Activated T-helper 1 cell treated with anti-CD3 and anti-CD28 coated beads, Interleukin-12 subunit alpha, Interleukin-12 subunit beta, Interleukin-2, Interleukin-4 antibody, amounts not matched to agents 30 ng/mL and 10 ng/mL and 1 ng/mL, durations not matched to agents 14 hours and 24 hours and 36 hours (primary cell): ENCODE measurements at regions not wholly inside any gene's neighbourhood (a gene's known extent, or its start where the extent isn't known, plus 50 kb on each side); places are given as distances from the start of the nearest gene placed in this dataset.

Experiments
- DNase-seq: peaks from one replicate; pipeline ENCODE4 v3.0.0; 2021; ENCODE audit warnings: low spot score
- H3K27ac Mint-ChIP-seq: one replicate; pipeline ENCODE4 v1.8.0; 2021; ENCODE audit warnings: mild to moderate bottlenecking, mixed read lengths
- H3K27me3 Mint-ChIP-seq: one replicate; pipeline ENCODE4 v1.8.0; 2022; ENCODE audit warnings: mild to moderate bottlenecking, moderate library complexity, mixed read lengths; ENCODE audit not compliant: insufficient read depth
- H3K36me3 Mint-ChIP-seq: one replicate; pipeline ENCODE4 v1.8.0; 2021; ENCODE audit warnings: low read depth, mixed read lengths
- H3K4me1 Mint-ChIP-seq: one replicate; pipeline ENCODE4 v1.8.0; 2021; ENCODE audit warnings: low read depth, mixed read lengths
- H3K4me3 Mint-ChIP-seq: one replicate; pipeline ENCODE4 v1.8.0; 2021; ENCODE audit warnings: mild to moderate bottlenecking, moderate library complexity, mixed read lengths
- H3K9me3 Mint-ChIP-seq: one replicate; pipeline ENCODE4 v1.8.0; 2021; ENCODE audit warnings: mixed read lengths
- intact Hi-C: fragments of 100-400 bp; cut with micrococcal nuclease; formaldehyde crosslinking; loops from one replicate; pipeline ENCODE4 v1.15.1; 2024

- intact Hi-C loops, result no loop called here
- no peak overlapping the region for H3K4me3 Mint-ChIP-seq
- DNase-seq, result no peak
- H3K27ac Mint-ChIP-seq, result no peak overlapping the region
- H3K9me3 Mint-ChIP-seq, result no peaks in the 10 kb centered on the region
- no peaks in the 10 kb centered on the region for H3K4me1 Mint-ChIP-seq
- H3K36me3 Mint-ChIP-seq, result no peaks in the 10 kb centered on the region
- no peaks in the 10 kb centered on the region for H3K27me3 Mint-ChIP-seq
Observed at GRCh38 chr18:24545651-24546050, 85.2 kb downstream of the HRH4 start.

GRCh38 chr18:24546307-24546706 lies 85.9 kb downstream of the HRH4 start:
- intact Hi-C loops, result no loop called here
- DNase-seq, result no peak
- Mint-ChIP-seq H3K4me1 (no peaks in the 10 kb centered on the region), H3K9me3 (no peaks in the 10 kb centered on the region), H3K36me3 (no peaks in the 10 kb centered on the region), H3K27ac (no peak overlapping the region), H3K4me3 (no peak overlapping the region), H3K27me3 (no peaks in the 10 kb centered on the region)

GRCh38 chr18:24548583-24548982 lies 88.1 kb downstream of the HRH4 start:
- H3K9me3 Mint-ChIP-seq, result no peaks in the 10 kb centered on the region
- intact Hi-C loops, result no loop called here
- no peak overlapping the region for H3K27ac Mint-ChIP-seq
- H3K4me1 Mint-ChIP-seq, result no peaks in the 10 kb centered on the region
- DNase-seq, result no peak
- no peaks in the 10 kb centered on the region for H3K36me3 Mint-ChIP-seq
- H3K27me3 Mint-ChIP-seq, result no peaks in the 10 kb centered on the region
- no peak overlapping the region for H3K4me3 Mint-ChIP-seq

GRCh38 chr18:24552218-24552617 lies 91.8 kb downstream of the HRH4 start:
- Mint-ChIP-seq H3K9me3 (no peaks in the 10 kb centered on the region), H3K36me3 (no peaks in the 10 kb centered on the region), H3K27ac (no peak overlapping the region), H3K27me3 (peaks cover 3% of the 10 kb centered on the region), H3K4me1 (no peaks in the 10 kb centered on the region), H3K4me3 (no peak overlapping the region)
- DNase-seq, result no peak
- intact Hi-C loops, result no loop called here

GRCh38 chr18:24553571-24554285 lies 93.3 kb downstream of the HRH4 start:
- no peak for DNase-seq
- H3K4me3 Mint-ChIP-seq, result no peak overlapping the region
- intact Hi-C loops, result no loop called here
- H3K27ac Mint-ChIP-seq, result no peak overlapping the region
- peaks cover 4% of the 10 kb centered on the region for H3K27me3 Mint-ChIP-seq
- no peaks in the 10 kb centered on the region for H3K36me3 Mint-ChIP-seq
- no peaks in the 10 kb centered on the region for H3K9me3 Mint-ChIP-seq
- no peaks in the 10 kb centered on the region for H3K4me1 Mint-ChIP-seq

GRCh38 chr18:24558403-24558802 lies 98.0 kb downstream of the HRH4 start:
- no peak for DNase-seq
- no peaks in the 10 kb centered on the region for H3K4me1 Mint-ChIP-seq
- H3K27me3 Mint-ChIP-seq, result peaks cover 9% of the 10 kb centered on the region
- H3K36me3 Mint-ChIP-seq, result no peaks in the 10 kb centered on the region
- no peak overlapping the region for H3K27ac Mint-ChIP-seq
- H3K9me3 Mint-ChIP-seq, result no peaks in the 10 kb centered on the region
- intact Hi-C loops, result no loop called here
- no peak overlapping the region for H3K4me3 Mint-ChIP-seq

- no peak for DNase-seq
- Mint-ChIP-seq H3K36me3 (no peaks in the 10 kb centered on the region), H3K27me3 (peaks cover 10% of the 10 kb centered on the region), H3K4me1 (no peaks in the 10 kb centered on the region), H3K4me3 (no peak overlapping the region), H3K9me3 (no peaks in the 10 kb centered on the region), H3K27ac (no peak overlapping the region)
- intact Hi-C loops, result no loop called here
Observed at GRCh38 chr18:24559526-24559925, 99.1 kb downstream of the HRH4 start.

- no peak overlapping the region for H3K4me3 Mint-ChIP-seq
- no peaks in the 10 kb centered on the region for H3K36me3 Mint-ChIP-seq
- no peaks in the 10 kb centered on the region for H3K9me3 Mint-ChIP-seq
- intact Hi-C loops, result no loop called here
- peaks cover 12% of the 10 kb centered on the region for H3K27me3 Mint-ChIP-seq
- no peak overlapping the region for H3K27ac Mint-ChIP-seq
- H3K4me1 Mint-ChIP-seq, result no peaks in the 10 kb centered on the region
- DNase-seq, result no peak
Observed at GRCh38 chr18:24560511-24560981, 100.1 kb downstream of the HRH4 start.

- intact Hi-C loops, result no loop called here
- H3K27me3 Mint-ChIP-seq, result peaks cover 10% of the 10 kb centered on the region
- H3K4me1 Mint-ChIP-seq, result no peaks in the 10 kb centered on the region
- DNase-seq, result no peak
- no peaks in the 10 kb centered on the region for H3K9me3 Mint-ChIP-seq
- H3K36me3 Mint-ChIP-seq, result no peaks in the 10 kb centered on the region
- no peak overlapping the region for H3K27ac Mint-ChIP-seq
- H3K4me3 Mint-ChIP-seq, result no peak overlapping the region
Observed at GRCh38 chr18:24561369-24561965, 101.0 kb downstream of the HRH4 start.

GRCh38 chr18:24567199-24567598 lies 106.8 kb downstream of the HRH4 start:
- Mint-ChIP-seq H3K4me1 (no peaks in the 10 kb centered on the region), H3K9me3 (no peaks in the 10 kb centered on the region), H3K27ac (no peak overlapping the region), H3K4me3 (no peak overlapping the region), H3K36me3 (no peaks in the 10 kb centered on the region), H3K27me3 (peaks cover 5% of the 10 kb centered on the region)
- intact Hi-C loops, result no loop called here
- DNase-seq, result no peak

GRCh38 chr18:24570716-24571115 lies 110.3 kb downstream of the HRH4 start:
- no peak overlapping the region for H3K27ac Mint-ChIP-seq
- no peak overlapping the region for H3K4me3 Mint-ChIP-seq
- no peaks in the 10 kb centered on the region for H3K36me3 Mint-ChIP-seq
- no peaks in the 10 kb centered on the region for H3K4me1 Mint-ChIP-seq
- no peaks in the 10 kb centered on the region for H3K27me3 Mint-ChIP-seq
- intact Hi-C loops, result no loop called here
- no peak for DNase-seq
- H3K9me3 Mint-ChIP-seq, result peaks cover 7% of the 10 kb centered on the region

GRCh38 chr18:24582771-24583170 lies 122.3 kb downstream of the HRH4 start:
- no peak for DNase-seq
- Mint-ChIP-seq H3K9me3 (no peaks in the 10 kb centered on the region), H3K27ac (no peak overlapping the region), H3K27me3 (no peaks in the 10 kb centered on the region), H3K4me3 (no peak overlapping the region), H3K36me3 (no peaks in the 10 kb centered on the region), H3K4me1 (no peaks in the 10 kb centered on the region)
- intact Hi-C loops, result no loop called here

- no peaks in the 10 kb centered on the region for H3K27me3 Mint-ChIP-seq
- no peaks in the 10 kb centered on the region for H3K9me3 Mint-ChIP-seq
- no peaks in the 10 kb centered on the region for H3K4me1 Mint-ChIP-seq
- H3K27ac Mint-ChIP-seq, result no peak overlapping the region
- no peak for DNase-seq
- no peaks in the 10 kb centered on the region for H3K36me3 Mint-ChIP-seq
- H3K4me3 Mint-ChIP-seq, result no peak overlapping the region
- intact Hi-C loops, result no loop called here
Observed at GRCh38 chr18:24584205-24584604, 123.8 kb downstream of the HRH4 start.

- intact Hi-C loops, result no loop called here
- H3K36me3 Mint-ChIP-seq, result no peaks in the 10 kb centered on the region
- DNase-seq, result no peak
- no peaks in the 10 kb centered on the region for H3K27me3 Mint-ChIP-seq
- H3K4me3 Mint-ChIP-seq, result no peak overlapping the region
- no peaks in the 10 kb centered on the region for H3K9me3 Mint-ChIP-seq
- H3K4me1 Mint-ChIP-seq, result no peaks in the 10 kb centered on the region
- no peak overlapping the region for H3K27ac Mint-ChIP-seq
Observed at GRCh38 chr18:24584813-24585212, 124.4 kb downstream of the HRH4 start.
